Fibroblast of lung (primary cell): ENCODE measurements at regions not wholly inside any gene's neighbourhood (a gene's known extent, or its start where the extent isn't known, plus 50 kb on each side); places are given as distances from the start of the nearest gene placed in this dataset.

Experiments
- EZH2 ChIP-seq: IDR thresholded peaks from 2 replicates; pipeline ENCODE4 v1.5.1; 2012; ENCODE audit warnings: low read length, control low read depth, mild to moderate bottlenecking; ENCODE audit errors: missing control alignments
- TF ChIP-seq, protein P1 (sequence below), 2 donors: IDR thresholded peaks in 1 of 2; conservative IDR thresholded peaks in 1 of 2; 1 replicate in 1 of 2; 2 replicates in 1 of 2; pipeline ENCODE4 v1.5.1; 2011 to 2012; ENCODE audit warnings: low read length in 2 of 2, control low read depth in 1 of 2, inconsistent platforms in 1 of 2, low read depth in 1 of 2, mild to moderate bottlenecking in 1 of 2

DNA sequence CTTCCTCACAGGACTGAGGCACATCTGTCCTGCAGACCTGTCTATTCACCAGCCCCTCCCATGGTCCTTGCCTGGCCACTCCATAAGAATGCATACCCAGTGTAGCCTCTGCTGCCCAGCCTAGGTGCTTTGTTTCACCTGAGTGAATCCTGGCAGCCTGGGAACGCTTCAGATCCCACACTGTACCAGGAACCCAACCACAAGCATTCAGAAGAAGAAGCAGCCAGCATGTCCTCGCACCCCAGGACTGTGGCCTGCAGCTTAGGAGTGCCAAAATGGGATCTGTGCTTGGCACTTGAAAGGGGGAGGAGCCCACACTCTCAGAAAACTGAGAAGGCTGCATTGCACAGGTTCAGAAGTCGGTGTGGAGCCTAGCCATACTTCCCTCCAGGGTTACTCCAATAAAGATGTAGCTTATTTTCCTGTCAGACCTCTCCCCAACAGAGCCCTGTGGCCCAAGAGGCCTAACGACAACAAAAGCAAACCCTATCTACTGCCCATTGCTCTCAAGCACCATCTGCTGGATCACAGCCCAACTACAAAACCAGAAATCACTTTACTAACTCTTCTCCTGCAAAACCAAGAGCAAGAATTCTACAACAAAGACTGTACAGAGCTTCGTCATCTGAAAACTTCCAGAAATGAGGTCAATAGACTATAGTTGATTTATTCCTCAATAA lies 923.1 kb upstream of the NEGR1 start:
- TF ChIP-seq, protein P1, sequence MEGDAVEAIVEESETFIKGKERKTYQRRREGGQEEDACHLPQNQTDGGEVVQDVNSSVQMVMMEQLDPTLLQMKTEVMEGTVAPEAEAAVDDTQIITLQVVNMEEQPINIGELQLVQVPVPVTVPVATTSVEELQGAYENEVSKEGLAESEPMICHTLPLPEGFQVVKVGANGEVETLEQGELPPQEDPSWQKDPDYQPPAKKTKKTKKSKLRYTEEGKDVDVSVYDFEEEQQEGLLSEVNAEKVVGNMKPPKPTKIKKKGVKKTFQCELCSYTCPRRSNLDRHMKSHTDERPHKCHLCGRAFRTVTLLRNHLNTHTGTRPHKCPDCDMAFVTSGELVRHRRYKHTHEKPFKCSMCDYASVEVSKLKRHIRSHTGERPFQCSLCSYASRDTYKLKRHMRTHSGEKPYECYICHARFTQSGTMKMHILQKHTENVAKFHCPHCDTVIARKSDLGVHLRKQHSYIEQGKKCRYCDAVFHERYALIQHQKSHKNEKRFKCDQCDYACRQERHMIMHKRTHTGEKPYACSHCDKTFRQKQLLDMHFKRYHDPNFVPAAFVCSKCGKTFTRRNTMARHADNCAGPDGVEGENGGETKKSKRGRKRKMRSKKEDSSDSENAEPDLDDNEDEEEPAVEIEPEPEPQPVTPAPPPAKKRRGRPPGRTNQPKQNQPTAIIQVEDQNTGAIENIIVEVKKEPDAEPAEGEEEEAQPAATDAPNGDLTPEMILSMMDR (conservative IDR thresholded peaks at IDR 0.05 in 1 of 2, IDR thresholded peaks at IDR 0.05 in 1 of 2; ENCODE audit: low read depth in 1 of 2, low read length in 2 of 2) = no peak
- no peak for TF ChIP-seq EZH2
